ENCODE measurements at regions not wholly inside any gene's neighbourhood (a gene's known extent, or its start where the extent isn't known, plus 50 kb on each side); places are given as distances from the start of the nearest gene placed in this dataset.
A peak's percentile ranks its signal among the peaks of the same experiment; 100 is the strongest.
"Not testable (repeated sequence)": the region's sequence is repeated elsewhere in the genome, so short reads cannot be mapped to it uniquely, and the experiment has no call there.

GRCh38 chr10:63684257-63684936 lies 163.2 kb downstream of the REEP3 start:
- H3K4me3 ChIP-seq (ENCODE audit: low read depth, low read length) = no peak overlapping the region
- no peak for DNase-seq (ENCODE audit: low read depth)
- H3K36me3 ChIP-seq (ENCODE audit: control insufficient read depth, insufficient read depth, low read length) = no peaks in the 10 kb centered on the region
- no peak for TF ChIP-seq CTCF (IDR thresholded peaks at IDR 0.05; ENCODE audit: insufficient read depth, low read length, severe bottlenecking)
- H3K27me3 ChIP-seq (ENCODE audit: control insufficient read depth, insufficient read depth, low read length) = no peaks in the 10 kb centered on the region
- no peak for FAIRE-seq

- Histone ChIP-seq H3K27me3 (ENCODE audit: control insufficient read depth, insufficient read depth, low read length) (no peaks in the 10 kb centered on the region), H3K36me3 (ENCODE audit: control insufficient read depth, insufficient read depth, low read length) (no peaks in the 10 kb centered on the region), H3K4me3 (ENCODE audit: low read depth, low read length) (no peak overlapping the region)
- DNase-seq (ENCODE audit: low read depth) (no peak), FAIRE-seq (no peak)
- no peak for TF ChIP-seq CTCF (IDR thresholded peaks at IDR 0.05; ENCODE audit: insufficient read depth, low read length, severe bottlenecking)
Observed at GRCh38 chr10:63689768-63690167, 168.6 kb downstream of the REEP3 start.

- H3K27me3 ChIP-seq (ENCODE audit: control insufficient read depth, insufficient read depth, low read length) = no peaks in the 10 kb centered on the region
- no peak for FAIRE-seq
- TF ChIP-seq CTCF (IDR thresholded peaks at IDR 0.05; ENCODE audit: insufficient read depth, low read length, severe bottlenecking) = no peak
- no peaks in the 10 kb centered on the region for H3K36me3 ChIP-seq (ENCODE audit: control insufficient read depth, insufficient read depth, low read length)
- no peak overlapping the region for H3K4me3 ChIP-seq (ENCODE audit: low read depth, low read length)
- DNase-seq (ENCODE audit: low read depth) = no peak
Observed at GRCh38 chr10:63692220-63692896, 171.2 kb downstream of the REEP3 start.

- not testable (repeated sequence) for DNase-seq (ENCODE audit: low read depth); H3K27me3 ChIP-seq (ENCODE audit: control insufficient read depth, insufficient read depth, low read length); FAIRE-seq; H3K4me3 ChIP-seq (ENCODE audit: low read depth, low read length); H3K36me3 ChIP-seq (ENCODE audit: control insufficient read depth, insufficient read depth, low read length)
Observed at GRCh38 chr10:63693021-63693420, 171.8 kb downstream of the REEP3 start.

- no peak for TF ChIP-seq CTCF (IDR thresholded peaks at IDR 0.05; ENCODE audit: insufficient read depth, low read length, severe bottlenecking)
- Histone ChIP-seq H3K36me3 (ENCODE audit: control insufficient read depth, insufficient read depth, low read length) (no peaks in the 10 kb centered on the region), H3K4me3 (ENCODE audit: low read depth, low read length) (no peak overlapping the region), H3K27me3 (ENCODE audit: control insufficient read depth, insufficient read depth, low read length) (no peaks in the 10 kb centered on the region)
- no peak for DNase-seq (ENCODE audit: low read depth)
- FAIRE-seq = no peak
Observed at GRCh38 chr10:63696205-63696604, 175.0 kb downstream of the REEP3 start.

- DNase-seq (ENCODE audit: low read depth) (peak; percentile 65), FAIRE-seq (no peak)
- Histone ChIP-seq H3K4me3 (ENCODE audit: low read depth, low read length) (no peak overlapping the region), H3K36me3 (ENCODE audit: control insufficient read depth, insufficient read depth, low read length) (no peaks in the 10 kb centered on the region), H3K27me3 (ENCODE audit: control insufficient read depth, insufficient read depth, low read length) (no peaks in the 10 kb centered on the region)
- TF ChIP-seq CTCF (IDR thresholded peaks at IDR 0.05; ENCODE audit: insufficient read depth, low read length, severe bottlenecking) = no peak
Observed at GRCh38 chr10:63697956-63698786, 177.0 kb downstream of the REEP3 start.

Measured in bronchial epithelial cell (primary cell).